ENCODE measurements at regions not wholly inside any gene's neighbourhood (a gene's known extent, or its start where the extent isn't known, plus 50 kb on each side); places are given as distances from the start of the nearest gene placed in this dataset.
"Not testable (repeated sequence)": the region's sequence is repeated elsewhere in the genome, so short reads cannot be mapped to it uniquely, and the experiment has no call there.

DNA sequence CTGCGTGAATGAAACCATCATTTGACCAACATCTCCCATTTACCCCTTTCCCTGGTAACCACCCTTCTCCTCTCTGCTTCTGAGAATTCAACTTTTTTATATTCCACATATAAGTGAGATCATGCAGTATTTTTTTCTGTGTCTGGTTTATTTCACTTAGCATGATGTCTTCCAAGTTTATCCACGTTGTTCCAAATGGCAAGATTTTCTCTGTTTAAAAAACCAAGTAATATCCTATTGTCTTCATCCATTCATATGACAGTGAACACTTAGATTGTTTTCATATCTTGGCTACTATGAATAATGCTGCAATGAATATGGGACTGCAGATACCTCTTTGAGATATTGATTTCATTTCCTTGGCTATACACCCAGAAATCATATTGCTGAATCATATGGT is 362.4 kb upstream of the SLC7A11 start:
- Histone ChIP-seq H3K4me1 (ENCODE audit: control insufficient read depth, insufficient read depth, low read length) (no peaks in the 10 kb centered on the region), H3K4me3 (ENCODE audit: low read length) (no peak overlapping the region), H3K27me3 (ENCODE audit: control insufficient read depth, insufficient read depth, low read length) (no peaks in the 10 kb centered on the region), H3K9me3 (ENCODE audit: control insufficient read depth, low read length) (no peaks in the 10 kb centered on the region), H3K36me3 (ENCODE audit: control insufficient read depth, insufficient read depth, low read length) (no peaks in the 10 kb centered on the region), H3K9ac (ENCODE audit: low read length) (no peak overlapping the region)

DNA sequence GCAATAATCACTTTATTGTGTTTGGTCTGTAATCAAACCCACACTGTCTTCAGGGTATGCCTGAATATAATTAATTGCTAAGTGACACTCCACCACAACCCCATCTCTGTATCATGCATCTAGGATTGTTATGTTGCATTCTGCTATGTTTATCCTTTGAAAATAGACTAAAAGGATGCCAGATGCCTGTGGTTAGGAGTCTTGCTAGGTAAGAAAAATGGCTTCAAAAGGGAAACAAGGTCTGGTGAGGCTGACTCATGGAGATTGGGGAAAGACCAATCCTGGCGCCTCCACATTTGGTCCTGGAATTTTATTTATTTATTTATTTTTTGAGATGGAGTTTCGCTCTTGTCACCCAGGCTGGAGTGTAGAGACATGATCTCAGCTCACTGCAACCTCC is 360.5 kb upstream of the SLC7A11 start:
- Histone ChIP-seq H3K9ac (ENCODE audit: low read length) (no peak overlapping the region), H3K4me1 (ENCODE audit: control insufficient read depth, insufficient read depth, low read length) (no peaks in the 10 kb centered on the region), H3K27me3 (ENCODE audit: control insufficient read depth, insufficient read depth, low read length) (no peaks in the 10 kb centered on the region), H3K9me3 (ENCODE audit: control insufficient read depth, low read length) (no peaks in the 10 kb centered on the region), H3K36me3 (ENCODE audit: control insufficient read depth, insufficient read depth, low read length) (no peaks in the 10 kb centered on the region), H3K4me3 (ENCODE audit: low read length) (no peak overlapping the region)

DNA sequence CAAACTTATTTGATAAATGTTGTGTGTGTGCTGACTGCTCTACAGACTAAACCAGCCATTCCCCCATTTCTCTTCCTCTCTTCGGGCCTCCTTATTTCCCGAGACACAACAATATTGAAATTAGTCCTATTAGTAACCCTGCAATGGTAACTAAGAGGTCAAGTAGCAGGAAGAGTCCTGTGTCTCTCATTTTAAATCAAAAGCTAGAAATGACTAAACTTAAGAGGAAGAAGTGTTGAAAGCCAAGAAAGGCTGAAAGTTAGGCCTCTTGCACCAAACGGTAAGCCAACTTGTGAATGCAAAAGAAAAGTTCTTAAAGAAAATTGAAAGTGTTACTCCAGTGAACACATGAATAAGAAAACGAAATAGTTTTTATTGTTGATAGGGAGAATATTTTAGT is 357.8 kb upstream of the SLC7A11 start:
- no peaks in the 10 kb centered on the region for H3K4me1 ChIP-seq (ENCODE audit: control insufficient read depth, insufficient read depth, low read length)
- no peaks in the 10 kb centered on the region for H3K27me3 ChIP-seq (ENCODE audit: control insufficient read depth, insufficient read depth, low read length)
- H3K36me3 ChIP-seq (ENCODE audit: control insufficient read depth, insufficient read depth, low read length) = no peaks in the 10 kb centered on the region
- no peak overlapping the region for H3K4me3 ChIP-seq (ENCODE audit: low read length)
- H3K9ac ChIP-seq (ENCODE audit: low read length) = no peak overlapping the region
- no peaks in the 10 kb centered on the region for H3K9me3 ChIP-seq (ENCODE audit: control insufficient read depth, low read length)

DNA sequence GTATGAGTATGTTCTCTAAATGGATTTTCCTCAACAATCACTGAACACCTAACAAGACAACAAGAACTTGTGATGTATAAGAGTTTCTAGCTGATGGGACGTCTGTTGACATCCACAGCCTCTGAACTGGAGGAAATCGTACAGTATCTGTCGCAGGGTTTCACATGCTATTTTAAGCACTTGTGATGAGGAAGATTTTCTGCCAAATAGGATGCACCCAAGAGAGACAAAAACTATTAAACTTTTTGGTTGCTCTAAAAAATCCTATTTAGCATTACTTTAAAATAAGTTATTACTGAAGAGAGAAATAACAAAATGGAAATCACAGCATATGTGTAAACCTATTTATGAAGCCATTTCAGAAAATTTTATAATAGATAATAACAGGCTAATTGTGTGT is 356.1 kb upstream of the SLC7A11 start:
- no peaks in the 10 kb centered on the region for H3K9me3 ChIP-seq (ENCODE audit: control insufficient read depth, low read length)
- H3K4me3 ChIP-seq (ENCODE audit: low read length) = no peak overlapping the region
- no peaks in the 10 kb centered on the region for H3K27me3 ChIP-seq (ENCODE audit: control insufficient read depth, insufficient read depth, low read length)
- no peaks in the 10 kb centered on the region for H3K36me3 ChIP-seq (ENCODE audit: control insufficient read depth, insufficient read depth, low read length)
- no peaks in the 10 kb centered on the region for H3K4me1 ChIP-seq (ENCODE audit: control insufficient read depth, insufficient read depth, low read length)
- no peak overlapping the region for H3K9ac ChIP-seq (ENCODE audit: low read length)

DNA sequence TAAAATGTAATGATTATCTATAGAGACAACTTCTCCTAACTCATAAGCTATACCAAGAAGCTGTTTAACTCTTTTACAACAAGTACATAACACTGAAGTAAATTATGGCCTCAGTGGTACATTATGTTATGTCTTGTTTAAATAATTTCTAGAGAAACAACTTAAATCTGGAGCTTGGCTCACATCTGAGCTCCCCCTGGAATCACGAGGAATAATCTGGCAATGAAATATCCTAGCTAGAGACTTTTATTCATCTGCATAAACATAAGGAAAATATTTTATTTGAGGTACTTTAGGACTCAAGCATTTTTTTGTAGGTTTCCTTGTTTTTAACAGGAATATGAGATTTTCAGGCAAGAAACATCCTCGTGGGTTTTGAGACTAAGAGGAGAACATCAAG is 354.7 kb upstream of the SLC7A11 start:
- no peaks in the 10 kb centered on the region for H3K36me3 ChIP-seq (ENCODE audit: control insufficient read depth, insufficient read depth, low read length)
- no peaks in the 10 kb centered on the region for H3K9me3 ChIP-seq (ENCODE audit: control insufficient read depth, low read length)
- no peaks in the 10 kb centered on the region for H3K27me3 ChIP-seq (ENCODE audit: control insufficient read depth, insufficient read depth, low read length)
- H3K4me1 ChIP-seq (ENCODE audit: control insufficient read depth, insufficient read depth, low read length) = no peaks in the 10 kb centered on the region
- no peak overlapping the region for H3K9ac ChIP-seq (ENCODE audit: low read length)
- no peak overlapping the region for H3K4me3 ChIP-seq (ENCODE audit: low read length)

DNA sequence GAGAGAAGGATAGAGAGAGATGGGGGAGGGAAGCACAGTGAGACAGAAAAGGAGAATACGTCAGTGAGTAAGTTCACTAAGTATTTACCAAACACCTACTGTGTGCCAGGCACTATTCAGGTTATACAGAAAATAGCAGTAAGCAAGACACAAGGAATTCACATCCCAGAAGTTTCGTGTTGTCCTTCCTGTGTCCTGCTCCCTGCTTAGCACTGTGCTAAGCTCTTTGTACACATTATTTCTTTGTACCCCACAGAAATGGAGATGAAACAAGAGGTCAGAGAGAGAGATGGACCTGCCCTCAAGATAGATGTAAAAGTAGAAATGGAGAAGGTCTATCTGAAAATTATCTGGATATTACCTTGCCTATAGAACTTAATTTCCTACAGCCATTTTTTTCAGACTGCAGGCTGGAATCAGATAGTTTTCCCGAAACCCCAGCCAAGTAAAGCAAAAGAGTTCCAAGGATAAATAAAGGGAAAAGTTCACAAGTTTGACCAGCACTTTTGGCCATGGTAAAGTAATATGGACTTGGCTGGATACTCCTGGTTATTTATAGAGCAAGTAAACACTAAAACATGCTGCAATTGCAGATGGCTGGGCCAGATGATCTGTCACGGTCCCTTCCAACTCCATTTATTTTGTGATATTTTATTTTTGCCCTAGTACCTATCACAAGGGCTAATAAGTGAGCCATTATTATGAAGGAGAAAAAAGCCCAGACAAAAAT is 353.7 kb upstream of the SLC7A11 start:
- H3K9me3 ChIP-seq (ENCODE audit: control insufficient read depth, low read length) = no peaks in the 10 kb centered on the region
- no peak overlapping the region for H3K9ac ChIP-seq (ENCODE audit: low read length)
- no peaks in the 10 kb centered on the region for H3K36me3 ChIP-seq (ENCODE audit: control insufficient read depth, insufficient read depth, low read length)
- no peaks in the 10 kb centered on the region for H3K27me3 ChIP-seq (ENCODE audit: control insufficient read depth, insufficient read depth, low read length)
- H3K4me1 ChIP-seq (ENCODE audit: control insufficient read depth, insufficient read depth, low read length) = no peaks in the 10 kb centered on the region
- no peak overlapping the region for H3K4me3 ChIP-seq (ENCODE audit: low read length)

DNA sequence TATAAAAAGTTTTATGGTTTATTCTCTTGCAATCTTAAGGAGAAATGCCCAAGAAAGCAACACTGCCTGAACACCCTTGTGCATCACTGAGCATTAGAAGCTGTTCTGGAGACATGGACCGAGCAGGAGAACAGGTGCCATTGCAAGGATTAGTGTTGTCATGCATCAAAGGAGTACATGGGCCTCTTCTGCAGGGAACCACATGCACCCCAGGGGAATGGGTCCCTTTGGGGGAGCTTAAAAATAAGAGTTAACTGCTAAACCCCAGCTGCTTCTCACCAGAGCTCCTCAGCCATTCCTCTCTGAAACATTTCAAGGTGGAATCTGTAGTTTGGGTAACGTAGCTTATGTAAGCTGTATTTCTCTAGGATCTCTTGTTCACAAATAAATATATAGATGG is 353.0 kb upstream of the SLC7A11 start:
- no peak overlapping the region for H3K9ac ChIP-seq (ENCODE audit: low read length)
- H3K27me3 ChIP-seq (ENCODE audit: control insufficient read depth, insufficient read depth, low read length) = no peaks in the 10 kb centered on the region
- no peak overlapping the region for H3K4me3 ChIP-seq (ENCODE audit: low read length)
- H3K36me3 ChIP-seq (ENCODE audit: control insufficient read depth, insufficient read depth, low read length) = no peaks in the 10 kb centered on the region
- H3K4me1 ChIP-seq (ENCODE audit: control insufficient read depth, insufficient read depth, low read length) = no peaks in the 10 kb centered on the region
- no peaks in the 10 kb centered on the region for H3K9me3 ChIP-seq (ENCODE audit: control insufficient read depth, low read length)

DNA sequence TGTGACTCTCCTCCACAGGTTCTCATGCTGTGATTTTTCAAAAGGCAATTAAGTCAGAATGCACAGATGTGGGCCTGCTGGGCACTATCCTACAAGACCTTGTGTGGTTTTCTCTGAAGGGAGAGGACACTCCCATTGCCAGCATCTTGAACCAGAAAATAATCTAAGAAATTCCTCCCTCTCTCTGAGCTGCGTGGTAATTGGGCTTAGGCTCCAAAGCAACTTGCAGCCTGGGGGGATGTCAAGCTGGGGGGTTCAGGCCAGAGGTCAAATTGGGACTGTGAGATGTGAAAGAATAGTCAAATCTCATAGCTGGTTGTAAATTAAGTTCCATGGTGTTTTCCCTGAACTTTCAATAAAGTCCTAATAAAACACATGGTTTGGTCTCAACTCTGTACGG is 350.6 kb upstream of the SLC7A11 start:
- Histone ChIP-seq H3K4me1 (ENCODE audit: control insufficient read depth, insufficient read depth, low read length) (no peaks in the 10 kb centered on the region), H3K9ac (ENCODE audit: low read length) (no peak overlapping the region), H3K4me3 (ENCODE audit: low read length) (no peak overlapping the region), H3K9me3 (ENCODE audit: control insufficient read depth, low read length) (no peaks in the 10 kb centered on the region), H3K27me3 (ENCODE audit: control insufficient read depth, insufficient read depth, low read length) (no peaks in the 10 kb centered on the region), H3K36me3 (ENCODE audit: control insufficient read depth, insufficient read depth, low read length) (no peaks in the 10 kb centered on the region)

DNA sequence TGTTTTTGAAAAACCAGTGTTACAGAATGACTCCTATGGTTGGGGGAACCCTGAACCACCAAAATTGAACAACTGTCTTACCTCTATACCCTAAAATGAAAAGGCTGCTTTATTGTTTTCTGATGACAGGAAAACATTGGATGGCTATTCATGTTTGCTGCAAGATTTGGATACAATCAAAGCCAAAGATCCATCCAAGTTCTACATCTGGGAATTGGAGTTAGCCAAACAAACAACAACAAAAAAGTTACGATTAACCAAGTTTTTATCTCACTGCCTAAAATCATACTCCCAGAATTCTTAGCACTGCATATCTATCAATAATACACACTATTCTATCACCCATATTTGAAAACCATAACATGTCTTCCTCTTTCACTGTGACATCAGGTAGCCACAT is 349.7 kb upstream of the SLC7A11 start:
- Histone ChIP-seq H3K4me1 (ENCODE audit: control insufficient read depth, insufficient read depth, low read length) (no peaks in the 10 kb centered on the region), H3K4me3 (ENCODE audit: low read length) (no peak overlapping the region), H3K9ac (ENCODE audit: low read length) (no peak overlapping the region)

DNA sequence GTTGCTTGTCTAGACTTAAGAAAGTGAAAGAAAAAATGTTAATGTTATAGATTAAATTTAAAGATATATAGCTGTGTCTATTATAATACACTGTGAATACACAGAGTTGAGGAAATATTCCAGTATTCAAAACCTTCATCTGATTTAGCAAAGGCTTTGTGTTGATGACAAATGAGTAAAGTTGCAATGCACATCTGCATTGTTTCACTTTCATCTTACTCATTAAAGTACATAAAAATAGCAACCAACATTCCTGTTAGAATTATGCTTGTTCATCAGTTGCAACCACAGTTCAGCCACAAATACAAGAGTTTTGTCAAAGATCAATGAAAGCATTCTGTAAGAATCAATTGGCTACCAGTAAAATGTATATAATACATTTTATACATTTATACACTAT is 346.4 kb upstream of the SLC7A11 start:
- Histone ChIP-seq H3K27me3 (ENCODE audit: control insufficient read depth, insufficient read depth, low read length) (no peaks in the 10 kb centered on the region), H3K4me3 (ENCODE audit: low read length) (no peak overlapping the region), H3K9me3 (ENCODE audit: control insufficient read depth, low read length) (no peaks in the 10 kb centered on the region), H3K9ac (ENCODE audit: low read length) (no peak overlapping the region), H3K36me3 (ENCODE audit: control insufficient read depth, insufficient read depth, low read length) (no peaks in the 10 kb centered on the region), H3K4me1 (ENCODE audit: control insufficient read depth, insufficient read depth, low read length) (no peaks in the 10 kb centered on the region)

More for the DNA sequence above, 349.7 kb upstream of the SLC7A11 start:
- no peaks in the 10 kb centered on the region for H3K36me3 ChIP-seq (ENCODE audit: control insufficient read depth, insufficient read depth, low read length)
- no peaks in the 10 kb centered on the region for H3K9me3 ChIP-seq (ENCODE audit: control insufficient read depth, low read length)
- no peaks in the 10 kb centered on the region for H3K27me3 ChIP-seq (ENCODE audit: control insufficient read depth, insufficient read depth, low read length)

DNA sequence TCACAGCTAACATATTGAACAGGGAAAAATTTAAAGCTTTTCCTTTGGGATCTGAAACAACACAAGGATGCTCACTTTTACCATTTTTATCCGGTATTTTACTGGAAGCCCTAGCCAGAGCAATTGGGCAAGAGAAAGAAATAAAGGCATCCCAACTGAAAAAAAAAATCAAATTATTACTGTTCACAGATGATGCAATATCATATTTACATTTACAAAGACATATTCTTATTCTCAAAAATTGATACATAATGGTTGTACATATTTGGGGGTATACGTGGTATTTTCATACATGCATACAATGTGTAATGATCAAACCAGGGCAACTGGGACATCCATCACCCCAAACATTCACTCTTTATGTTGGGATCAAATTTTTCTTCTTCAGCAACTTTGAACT is 337.0 kb upstream of the SLC7A11 start:
- Histone ChIP-seq H3K4me1 (ENCODE audit: control insufficient read depth, insufficient read depth, low read length) (no peaks in the 10 kb centered on the region), H3K4me3 (ENCODE audit: low read length) (no peak overlapping the region), H3K9me3 (ENCODE audit: control insufficient read depth, low read length) (no peaks in the 10 kb centered on the region), H3K9ac (ENCODE audit: low read length) (no peak overlapping the region), H3K36me3 (ENCODE audit: control insufficient read depth, insufficient read depth, low read length) (no peaks in the 10 kb centered on the region), H3K27me3 (ENCODE audit: control insufficient read depth, insufficient read depth, low read length) (no peaks in the 10 kb centered on the region)

DNA sequence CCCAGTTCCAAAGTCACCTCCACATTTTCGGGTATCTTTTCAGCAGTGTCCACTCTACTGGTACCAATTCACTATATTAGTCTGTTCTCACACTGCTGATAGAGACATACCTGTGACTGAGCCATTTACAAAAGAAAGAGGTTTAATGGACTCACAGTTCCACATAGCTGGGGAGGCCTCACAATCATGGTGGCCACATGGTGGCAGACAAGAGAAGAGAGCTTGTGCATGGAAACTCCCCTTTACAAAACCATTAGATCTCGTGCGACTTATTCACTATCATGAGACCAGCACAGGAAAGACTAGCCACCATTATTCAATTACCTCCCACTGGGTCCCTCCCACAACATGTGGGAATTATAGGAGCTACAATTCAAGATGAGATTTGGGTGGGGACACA is 335.7 kb upstream of the SLC7A11 start:
- not testable (repeated sequence) for H3K4me1 ChIP-seq (ENCODE audit: control insufficient read depth, insufficient read depth, low read length); H3K36me3 ChIP-seq (ENCODE audit: control insufficient read depth, insufficient read depth, low read length); H3K9ac ChIP-seq (ENCODE audit: low read length); H3K9me3 ChIP-seq (ENCODE audit: control insufficient read depth, low read length); H3K4me3 ChIP-seq (ENCODE audit: low read length); H3K27me3 ChIP-seq (ENCODE audit: control insufficient read depth, insufficient read depth, low read length)

DNA sequence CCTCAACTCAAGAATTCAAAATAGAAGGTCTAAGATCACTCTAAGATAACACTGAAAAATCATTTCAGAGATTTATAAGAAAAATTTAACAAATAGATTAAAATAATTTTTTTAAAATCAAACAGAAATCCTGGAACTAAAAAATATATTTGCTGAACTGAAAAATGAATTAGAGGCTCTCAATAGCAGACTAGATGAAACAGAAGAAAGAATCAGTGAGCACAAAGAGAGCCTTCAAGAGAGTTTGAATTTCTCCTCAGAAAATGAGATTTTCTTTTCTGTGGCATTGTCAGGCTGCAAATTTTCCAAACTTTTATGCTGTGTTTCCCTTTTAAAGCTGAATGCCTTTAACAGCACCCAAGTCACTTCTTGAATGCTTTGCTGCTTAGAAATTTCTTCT is 335.0 kb upstream of the SLC7A11 start:
- Histone ChIP-seq H3K4me1 (ENCODE audit: control insufficient read depth, insufficient read depth, low read length) (no peaks in the 10 kb centered on the region), H3K27me3 (ENCODE audit: control insufficient read depth, insufficient read depth, low read length) (no peaks in the 10 kb centered on the region), H3K36me3 (ENCODE audit: control insufficient read depth, insufficient read depth, low read length) (no peaks in the 10 kb centered on the region), H3K9me3 (ENCODE audit: control insufficient read depth, low read length) (no peaks in the 10 kb centered on the region), H3K4me3 (ENCODE audit: low read length) (no peak overlapping the region), H3K9ac (ENCODE audit: low read length) (no peak overlapping the region)
